ENCODE measurements at regions not wholly inside any gene's neighbourhood (a gene's known extent, or its start where the extent isn't known, plus 50 kb on each side); places are given as distances from the start of the nearest gene placed in this dataset.

- Histone ChIP-seq H3K27me3 (ENCODE audit: control insufficient read depth in 5 of 5, insufficient read depth in 4 of 5, low read length in 5 of 5) (peaks cover 0 to 4% (median 0%) of the 10 kb centered on the region in 5 donors), H3K9ac (ENCODE audit: low read length in 5 of 5) (no peak overlapping the region), H3K27ac (ENCODE audit: low read depth, low read length) (no peak overlapping the region), H3K4me3 (ENCODE audit: low read depth in 1 of 5, low read length in 5 of 5) (no peak overlapping the region), H3K4me1 (ENCODE audit: control insufficient read depth in 5 of 5, insufficient read depth in 5 of 5, low read length in 5 of 5) (no peaks in the 10 kb centered on the region), H3K9me3 (ENCODE audit: control insufficient read depth in 5 of 5, low read length in 5 of 5) (no peaks in the 10 kb centered on the region), H3K36me3 (ENCODE audit: control insufficient read depth in 5 of 5, insufficient read depth in 5 of 5, low read length in 5 of 5) (no peaks in the 10 kb centered on the region)
These were observed 307.7 kb upstream of the KIRREL3 start for GRCh38 chr11:127308291-127308690.

- H3K9me3 ChIP-seq (ENCODE audit: control insufficient read depth in 5 of 5, low read length in 5 of 5) = no peaks in the 10 kb centered on the region
- H3K4me3 ChIP-seq (ENCODE audit: low read depth in 1 of 5, low read length in 5 of 5) = no peak overlapping the region
- H3K27ac ChIP-seq (ENCODE audit: low read depth, low read length) = no peak overlapping the region
- H3K4me1 ChIP-seq (ENCODE audit: control insufficient read depth in 5 of 5, insufficient read depth in 5 of 5, low read length in 5 of 5) = no peaks in the 10 kb centered on the region
- H3K9ac ChIP-seq (ENCODE audit: low read length in 5 of 5) = no peak overlapping the region
- H3K36me3 ChIP-seq (ENCODE audit: control insufficient read depth in 5 of 5, insufficient read depth in 5 of 5, low read length in 5 of 5) = no peaks in the 10 kb centered on the region
- peaks cover 0 to 4% (median 0%) of the 10 kb centered on the region in 5 donors for H3K27me3 ChIP-seq (ENCODE audit: control insufficient read depth in 5 of 5, insufficient read depth in 4 of 5, low read length in 5 of 5)
These were observed 307.1 kb upstream of the KIRREL3 start for GRCh38 chr11:127307700-127308099.

GRCh38 chr11:127304634-127305033 lies 304.1 kb upstream of the KIRREL3 start:
- Histone ChIP-seq H3K4me1 (ENCODE audit: control insufficient read depth in 5 of 5, insufficient read depth in 5 of 5, low read length in 5 of 5) (no peaks in the 10 kb centered on the region), H3K9ac (ENCODE audit: low read length in 5 of 5) (no peak overlapping the region), H3K27me3 (ENCODE audit: control insufficient read depth in 5 of 5, insufficient read depth in 4 of 5, low read length in 5 of 5) (peaks cover 0 to 4% (median 0%) of the 10 kb centered on the region in 5 donors), H3K9me3 (ENCODE audit: control insufficient read depth in 5 of 5, low read length in 5 of 5) (no peaks in the 10 kb centered on the region), H3K27ac (ENCODE audit: low read depth, low read length) (no peak overlapping the region), H3K36me3 (ENCODE audit: control insufficient read depth in 5 of 5, insufficient read depth in 5 of 5, low read length in 5 of 5) (no peaks in the 10 kb centered on the region), H3K4me3 (ENCODE audit: low read depth in 1 of 5, low read length in 5 of 5) (no peak overlapping the region)

GRCh38 chr11:127288926-127289325 lies 288.4 kb upstream of the KIRREL3 start:
- H3K9ac ChIP-seq (ENCODE audit: low read length in 5 of 5) = no peak overlapping the region
- no peak overlapping the region for H3K4me3 ChIP-seq (ENCODE audit: low read depth in 1 of 5, low read length in 5 of 5)
- H3K27ac ChIP-seq (ENCODE audit: low read depth, low read length) = no peak overlapping the region
- no peaks in the 10 kb centered on the region for H3K36me3 ChIP-seq (ENCODE audit: control insufficient read depth in 5 of 5, insufficient read depth in 5 of 5, low read length in 5 of 5)
- H3K9me3 ChIP-seq (ENCODE audit: control insufficient read depth in 5 of 5, low read length in 5 of 5) = peaks cover 0 to 14% (median 9%) of the 10 kb centered on the region in 5 donors
- no peaks in the 10 kb centered on the region for H3K4me1 ChIP-seq (ENCODE audit: control insufficient read depth in 5 of 5, insufficient read depth in 5 of 5, low read length in 5 of 5)
- no peaks in the 10 kb centered on the region for H3K27me3 ChIP-seq (ENCODE audit: control insufficient read depth in 5 of 5, insufficient read depth in 4 of 5, low read length in 5 of 5)

GRCh38 chr11:127281534-127281933 lies 281.0 kb upstream of the KIRREL3 start:
- no peaks in the 10 kb centered on the region for H3K27me3 ChIP-seq (ENCODE audit: control insufficient read depth in 5 of 5, insufficient read depth in 4 of 5, low read length in 5 of 5)
- no peaks in the 10 kb centered on the region for H3K36me3 ChIP-seq (ENCODE audit: control insufficient read depth in 5 of 5, insufficient read depth in 5 of 5, low read length in 5 of 5)
- H3K27ac ChIP-seq (ENCODE audit: low read depth, low read length) = no peak overlapping the region
- H3K4me3 ChIP-seq (ENCODE audit: low read depth in 1 of 5, low read length in 5 of 5) = no peak overlapping the region
- H3K4me1 ChIP-seq (ENCODE audit: control insufficient read depth in 5 of 5, insufficient read depth in 5 of 5, low read length in 5 of 5) = no peaks in the 10 kb centered on the region
- H3K9me3 ChIP-seq (ENCODE audit: control insufficient read depth in 5 of 5, low read length in 5 of 5) = peaks cover 0 to 2% (median 0%) of the 10 kb centered on the region in 5 donors
- H3K9ac ChIP-seq (ENCODE audit: low read length in 5 of 5) = no peak overlapping the region

- Histone ChIP-seq H3K9ac (ENCODE audit: low read length in 5 of 5) (no peak overlapping the region), H3K27me3 (ENCODE audit: control insufficient read depth in 5 of 5, insufficient read depth in 4 of 5, low read length in 5 of 5) (peaks cover 0 to 2% (median 0%) of the 10 kb centered on the region in 5 donors)
These were observed 275.2 kb upstream of the KIRREL3 start for GRCh38 chr11:127275774-127276173.

GRCh38 chr11:127274328-127274676 lies 273.7 kb upstream of the KIRREL3 start:
- Histone ChIP-seq H3K4me3 (ENCODE audit: low read depth in 1 of 5, low read length in 5 of 5) (no peak overlapping the region), H3K9me3 (ENCODE audit: control insufficient read depth in 5 of 5, low read length in 5 of 5) (peaks cover 0 to 2% (median 0%) of the 10 kb centered on the region in 5 donors), H3K27ac (ENCODE audit: low read depth, low read length) (no peak overlapping the region), H3K4me1 (ENCODE audit: control insufficient read depth in 5 of 5, insufficient read depth in 5 of 5, low read length in 5 of 5) (no peaks in the 10 kb centered on the region), H3K9ac (ENCODE audit: low read length in 5 of 5) (no peak overlapping the region), H3K27me3 (ENCODE audit: control insufficient read depth in 5 of 5, insufficient read depth in 4 of 5, low read length in 5 of 5) (peaks cover 0 to 2% (median 0%) of the 10 kb centered on the region in 5 donors), H3K36me3 (ENCODE audit: control insufficient read depth in 5 of 5, insufficient read depth in 5 of 5, low read length in 5 of 5) (no peaks in the 10 kb centered on the region)

More at GRCh38 chr11:127275774-127276173, 275.2 kb upstream of the KIRREL3 start:
- H3K9me3 ChIP-seq (ENCODE audit: control insufficient read depth in 5 of 5, low read length in 5 of 5) = peaks cover 0 to 2% (median 0%) of the 10 kb centered on the region in 5 donors
- no peak overlapping the region for H3K27ac ChIP-seq (ENCODE audit: low read depth, low read length)
- no peaks in the 10 kb centered on the region for H3K4me1 ChIP-seq (ENCODE audit: control insufficient read depth in 5 of 5, insufficient read depth in 5 of 5, low read length in 5 of 5)
- H3K36me3 ChIP-seq (ENCODE audit: control insufficient read depth in 5 of 5, insufficient read depth in 5 of 5, low read length in 5 of 5) = no peaks in the 10 kb centered on the region
- H3K4me3 ChIP-seq (ENCODE audit: low read depth in 1 of 5, low read length in 5 of 5) = no peak overlapping the region

GRCh38 chr11:127273593-127274327 lies 273.2 kb upstream of the KIRREL3 start:
- Histone ChIP-seq H3K4me3 (ENCODE audit: low read depth in 1 of 5, low read length in 5 of 5) (no peak overlapping the region), H3K9me3 (ENCODE audit: control insufficient read depth in 5 of 5, low read length in 5 of 5) (peaks cover 0 to 2% (median 0%) of the 10 kb centered on the region in 5 donors), H3K36me3 (ENCODE audit: control insufficient read depth in 5 of 5, insufficient read depth in 5 of 5, low read length in 5 of 5) (no peaks in the 10 kb centered on the region), H3K27me3 (ENCODE audit: control insufficient read depth in 5 of 5, insufficient read depth in 4 of 5, low read length in 5 of 5) (peaks cover 0 to 2% (median 0%) of the 10 kb centered on the region in 5 donors), H3K27ac (ENCODE audit: low read depth, low read length) (no peak overlapping the region), H3K4me1 (ENCODE audit: control insufficient read depth in 5 of 5, insufficient read depth in 5 of 5, low read length in 5 of 5) (no peaks in the 10 kb centered on the region), H3K9ac (ENCODE audit: low read length in 5 of 5) (no peak overlapping the region)

- Histone ChIP-seq H3K9me3 (ENCODE audit: control insufficient read depth in 5 of 5, low read length in 5 of 5) (peaks cover 0 to 2% (median 0%) of the 10 kb centered on the region in 5 donors), H3K4me1 (ENCODE audit: control insufficient read depth in 5 of 5, insufficient read depth in 5 of 5, low read length in 5 of 5) (no peaks in the 10 kb centered on the region), H3K27ac (ENCODE audit: low read depth, low read length) (no peak overlapping the region), H3K9ac (ENCODE audit: low read length in 5 of 5) (no peak overlapping the region), H3K27me3 (ENCODE audit: control insufficient read depth in 5 of 5, insufficient read depth in 4 of 5, low read length in 5 of 5) (peaks cover 0 to 2% (median 0%) of the 10 kb centered on the region in 5 donors), H3K36me3 (ENCODE audit: control insufficient read depth in 5 of 5, insufficient read depth in 5 of 5, low read length in 5 of 5) (no peaks in the 10 kb centered on the region), H3K4me3 (ENCODE audit: low read depth in 1 of 5, low read length in 5 of 5) (no peak overlapping the region)
These were observed 270.3 kb upstream of the KIRREL3 start for GRCh38 chr11:127270851-127271250.

GRCh38 chr11:127269911-127270310 lies 269.3 kb upstream of the KIRREL3 start:
- Histone ChIP-seq H3K27me3 (ENCODE audit: control insufficient read depth in 5 of 5, insufficient read depth in 4 of 5, low read length in 5 of 5) (no peaks in the 10 kb centered on the region), H3K4me3 (ENCODE audit: low read depth in 1 of 5, low read length in 5 of 5) (no peak overlapping the region), H3K4me1 (ENCODE audit: control insufficient read depth in 5 of 5, insufficient read depth in 5 of 5, low read length in 5 of 5) (no peaks in the 10 kb centered on the region), H3K27ac (ENCODE audit: low read depth, low read length) (no peak overlapping the region), H3K9ac (ENCODE audit: low read length in 5 of 5) (no peak overlapping the region), H3K9me3 (ENCODE audit: control insufficient read depth in 5 of 5, low read length in 5 of 5) (peaks cover 0 to 2% (median 0%) of the 10 kb centered on the region in 5 donors), H3K36me3 (ENCODE audit: control insufficient read depth in 5 of 5, insufficient read depth in 5 of 5, low read length in 5 of 5) (no peaks in the 10 kb centered on the region)
